ENCODE measurements at regions not wholly inside any gene's neighbourhood (a gene's known extent, or its start where the extent isn't known, plus 50 kb on each side); places are given as distances from the start of the nearest gene placed in this dataset.

DNA sequence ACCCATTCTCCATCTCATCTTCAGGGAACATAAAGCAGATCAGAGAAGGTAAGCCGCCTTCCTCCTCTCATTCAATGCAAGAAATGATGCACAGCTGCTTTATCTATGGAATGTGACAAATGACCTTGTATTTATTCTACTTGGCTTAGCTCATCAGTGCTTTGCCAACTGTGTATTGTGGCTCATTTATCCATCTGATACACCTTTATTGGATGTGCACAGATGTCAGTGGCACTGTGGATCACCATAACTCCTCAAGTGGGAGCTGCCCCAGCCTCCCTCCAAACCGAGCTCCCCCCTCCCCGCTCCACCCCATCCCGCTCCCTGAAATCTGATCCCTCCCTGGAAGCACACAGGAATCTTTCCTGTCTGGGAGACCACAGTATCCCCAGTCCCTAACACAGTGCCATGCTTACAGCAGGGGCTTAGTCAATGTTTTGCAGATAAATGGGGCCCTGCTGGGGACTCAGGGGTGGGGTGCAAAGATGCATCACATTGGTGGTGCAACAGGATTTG is 156.0 kb upstream of the RAB4A start:
- Histone ChIP-seq H3K9me3 (ENCODE audit: control insufficient read depth, low read length) (peaks cover 5% of the 10 kb centered on the region), H3K4me3 (ENCODE audit: low read length) (no peak overlapping the region), H3K27me3 (replicated peaks; ENCODE audit: control insufficient read depth, insufficient read depth, low read length) (peaks cover 4% of the 10 kb centered on the region), H3K9ac (ENCODE audit: low read length) (no peak overlapping the region), H3K4me1 (ENCODE audit: control insufficient read depth, insufficient read depth, low read length) (peaks cover 13% of the 10 kb centered on the region), H3K36me3 (ENCODE audit: control insufficient read depth, insufficient read depth, low read length, severe bottlenecking) (no peaks in the 10 kb centered on the region)
- no peak for DNase-seq (ENCODE audit: low read depth)

DNA sequence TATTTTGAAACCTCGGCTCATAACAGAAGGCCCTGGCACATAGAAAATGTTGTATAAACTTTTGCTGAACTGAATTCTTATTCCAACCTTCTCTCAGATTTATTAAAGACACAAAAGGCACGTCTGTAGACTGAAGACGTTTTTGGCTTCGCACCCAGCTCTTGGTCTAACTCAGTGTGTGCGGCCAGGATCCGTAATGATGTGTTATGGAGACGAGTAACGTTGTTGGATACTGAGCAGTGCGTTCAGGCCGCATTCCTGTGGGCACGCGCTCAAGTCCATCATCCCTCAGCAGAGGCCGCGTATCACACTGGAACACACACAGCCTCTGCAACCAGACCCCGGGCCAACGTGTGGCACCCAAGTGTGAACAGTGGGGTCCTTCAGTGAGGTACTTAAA is 154.8 kb upstream of the RAB4A start:
- H3K4me3 ChIP-seq (ENCODE audit: low read length) = no peak overlapping the region
- no peak for DNase-seq (ENCODE audit: low read depth)
- no peaks in the 10 kb centered on the region for H3K36me3 ChIP-seq (ENCODE audit: control insufficient read depth, insufficient read depth, low read length, severe bottlenecking)

DNA sequence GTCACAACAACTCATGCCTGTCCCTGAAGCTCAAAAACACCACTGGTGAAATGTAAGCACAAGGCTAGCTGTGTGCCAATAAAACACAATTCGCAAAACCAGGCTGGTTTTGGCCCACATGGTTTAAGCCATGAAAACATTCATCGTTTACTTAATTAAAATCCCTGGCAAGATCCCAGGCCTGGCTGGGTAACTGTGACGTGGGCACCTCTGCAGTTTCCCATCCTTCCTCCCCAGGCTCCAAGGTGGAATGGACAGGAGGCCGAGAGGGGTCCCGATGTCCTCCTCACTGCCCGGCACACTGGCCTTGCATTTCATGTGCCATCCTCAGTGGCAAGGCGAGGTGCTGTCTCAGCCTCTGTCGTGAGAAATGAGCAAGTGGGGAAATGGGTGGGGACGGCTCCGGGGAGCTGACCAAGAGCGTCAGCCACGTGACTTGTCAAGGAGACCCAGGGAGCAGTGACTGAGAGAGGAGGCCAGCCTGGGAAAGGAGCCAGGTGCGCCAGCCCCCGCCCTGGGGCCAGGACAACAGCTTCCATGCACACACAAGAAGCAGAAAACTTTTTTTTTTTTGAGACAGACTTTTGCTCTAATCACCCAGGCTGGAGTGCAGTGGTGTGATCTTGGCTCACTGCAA is 153.1 kb upstream of the RAB4A start:
- no peak for DNase-seq (ENCODE audit: low read depth)
- H3K4me1 ChIP-seq (ENCODE audit: control insufficient read depth, insufficient read depth, low read length) = peaks cover 9% of the 10 kb centered on the region
- no peak overlapping the region for H3K9ac ChIP-seq (ENCODE audit: low read length)
- H3K4me3 ChIP-seq (ENCODE audit: low read length) = no peak overlapping the region
- H3K36me3 ChIP-seq (ENCODE audit: control insufficient read depth, insufficient read depth, low read length, severe bottlenecking) = no peaks in the 10 kb centered on the region
- peaks cover 5% of the 10 kb centered on the region for H3K9me3 ChIP-seq (ENCODE audit: control insufficient read depth, low read length)
- H3K27me3 ChIP-seq (replicated peaks; ENCODE audit: control insufficient read depth, insufficient read depth, low read length) = peaks cover 17% of the 10 kb centered on the region

More for the DNA sequence above, 154.8 kb upstream of the RAB4A start:
- Histone ChIP-seq H3K4me1 (ENCODE audit: control insufficient read depth, insufficient read depth, low read length) (peaks cover 13% of the 10 kb centered on the region), H3K9ac (ENCODE audit: low read length) (no peak overlapping the region), H3K9me3 (ENCODE audit: control insufficient read depth, low read length) (peaks cover 5% of the 10 kb centered on the region), H3K27me3 (replicated peaks; ENCODE audit: control insufficient read depth, insufficient read depth, low read length) (peaks cover 4% of the 10 kb centered on the region)

DNA sequence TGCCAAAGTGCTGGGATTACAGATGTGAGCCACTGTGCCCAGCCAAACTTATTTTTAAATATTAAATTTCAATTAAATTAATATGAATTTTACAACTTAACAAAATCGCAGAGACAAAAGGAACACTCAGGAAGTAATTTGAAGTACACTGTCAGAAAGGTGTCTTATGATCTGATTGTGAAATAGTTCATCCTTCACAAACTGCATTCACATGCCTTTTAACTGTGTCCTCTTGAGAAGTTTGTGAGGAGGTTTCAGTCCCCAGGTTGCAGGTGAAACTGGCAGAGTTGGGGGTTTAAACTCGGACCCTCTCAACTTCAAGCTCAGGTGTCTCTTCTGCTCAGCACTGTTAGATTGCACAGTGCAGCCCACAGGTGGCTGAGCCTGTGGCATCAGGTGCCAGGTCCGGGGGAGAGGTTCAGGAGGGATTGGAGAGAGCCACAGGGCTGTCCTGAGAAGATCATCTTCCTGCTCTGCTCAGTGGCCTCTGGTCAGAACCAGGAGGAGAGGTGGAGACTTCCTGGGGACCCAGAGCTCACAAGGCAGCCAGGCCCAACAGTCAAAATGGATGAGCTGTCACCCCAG is 152.3 kb upstream of the RAB4A start:
- Histone ChIP-seq H3K9me3 (ENCODE audit: control insufficient read depth, low read length) (peaks cover 5% of the 10 kb centered on the region), H3K27me3 (replicated peaks; ENCODE audit: control insufficient read depth, insufficient read depth, low read length) (peaks cover 22% of the 10 kb centered on the region), H3K9ac (ENCODE audit: low read length) (no peak overlapping the region), H3K4me3 (ENCODE audit: low read length) (no peak overlapping the region), H3K4me1 (ENCODE audit: control insufficient read depth, insufficient read depth, low read length) (peaks cover 9% of the 10 kb centered on the region), H3K36me3 (ENCODE audit: control insufficient read depth, insufficient read depth, low read length, severe bottlenecking) (no peaks in the 10 kb centered on the region)
- no peak for DNase-seq (ENCODE audit: low read depth)

DNA sequence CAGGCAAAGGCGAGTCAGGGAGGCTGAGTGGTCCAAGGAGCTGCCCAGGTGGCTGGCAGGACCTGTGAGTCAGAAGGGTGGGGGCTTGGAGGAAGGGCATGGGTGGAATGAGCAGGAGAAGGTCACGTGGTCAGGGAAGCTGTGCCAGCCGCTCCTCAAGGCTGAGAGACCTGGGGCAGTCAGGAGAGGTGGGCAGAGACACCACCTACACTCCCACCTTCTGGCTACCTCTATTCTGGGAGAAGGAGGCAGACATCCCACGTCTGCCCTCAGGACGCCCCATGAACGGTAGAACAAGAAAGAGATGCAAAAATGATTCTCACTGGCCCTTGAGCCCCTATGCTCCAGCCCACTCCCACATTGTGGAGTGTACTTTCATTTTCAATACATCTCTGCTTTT is 151.8 kb upstream of the RAB4A start:
- peaks cover 9% of the 10 kb centered on the region for H3K4me1 ChIP-seq (ENCODE audit: control insufficient read depth, insufficient read depth, low read length)
- no peak for DNase-seq (ENCODE audit: low read depth)
- peaks cover 5% of the 10 kb centered on the region for H3K9me3 ChIP-seq (ENCODE audit: control insufficient read depth, low read length)

DNA sequence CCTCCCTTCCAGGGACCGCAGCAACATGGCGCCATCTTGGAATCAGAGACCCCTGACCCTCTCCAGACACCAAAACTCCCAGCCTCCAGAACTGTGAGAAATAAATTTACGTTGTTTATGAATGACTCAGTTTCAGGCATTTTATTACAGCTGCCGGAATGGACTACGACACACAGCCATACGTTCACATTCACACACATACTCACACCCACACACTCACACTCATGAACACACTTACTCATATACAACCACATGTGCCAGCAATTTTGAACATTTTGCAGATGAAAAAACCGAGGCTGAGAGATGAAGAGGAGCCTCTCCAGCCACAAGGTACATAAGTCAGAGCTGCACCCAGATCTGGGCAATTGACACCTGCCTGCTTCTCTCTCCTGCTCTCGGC is 151.0 kb upstream of the RAB4A start:
- Histone ChIP-seq H3K36me3 (ENCODE audit: control insufficient read depth, insufficient read depth, low read length, severe bottlenecking) (no peaks in the 10 kb centered on the region), H3K9me3 (ENCODE audit: control insufficient read depth, low read length) (peaks cover 5% of the 10 kb centered on the region), H3K4me3 (ENCODE audit: low read length) (no peak overlapping the region), H3K27me3 (replicated peaks; ENCODE audit: control insufficient read depth, insufficient read depth, low read length) (peaks cover 30% of the 10 kb centered on the region), H3K4me1 (ENCODE audit: control insufficient read depth, insufficient read depth, low read length) (peaks cover 9% of the 10 kb centered on the region), H3K9ac (ENCODE audit: low read length) (no peak overlapping the region)
- no peak for DNase-seq (ENCODE audit: low read depth)

More for the DNA sequence above, 151.8 kb upstream of the RAB4A start:
- H3K9ac ChIP-seq (ENCODE audit: low read length) = no peak overlapping the region
- H3K36me3 ChIP-seq (ENCODE audit: control insufficient read depth, insufficient read depth, low read length, severe bottlenecking) = no peaks in the 10 kb centered on the region
- peaks cover 24% of the 10 kb centered on the region for H3K27me3 ChIP-seq (replicated peaks; ENCODE audit: control insufficient read depth, insufficient read depth, low read length)
- H3K4me3 ChIP-seq (ENCODE audit: low read length) = no peak overlapping the region

DNA sequence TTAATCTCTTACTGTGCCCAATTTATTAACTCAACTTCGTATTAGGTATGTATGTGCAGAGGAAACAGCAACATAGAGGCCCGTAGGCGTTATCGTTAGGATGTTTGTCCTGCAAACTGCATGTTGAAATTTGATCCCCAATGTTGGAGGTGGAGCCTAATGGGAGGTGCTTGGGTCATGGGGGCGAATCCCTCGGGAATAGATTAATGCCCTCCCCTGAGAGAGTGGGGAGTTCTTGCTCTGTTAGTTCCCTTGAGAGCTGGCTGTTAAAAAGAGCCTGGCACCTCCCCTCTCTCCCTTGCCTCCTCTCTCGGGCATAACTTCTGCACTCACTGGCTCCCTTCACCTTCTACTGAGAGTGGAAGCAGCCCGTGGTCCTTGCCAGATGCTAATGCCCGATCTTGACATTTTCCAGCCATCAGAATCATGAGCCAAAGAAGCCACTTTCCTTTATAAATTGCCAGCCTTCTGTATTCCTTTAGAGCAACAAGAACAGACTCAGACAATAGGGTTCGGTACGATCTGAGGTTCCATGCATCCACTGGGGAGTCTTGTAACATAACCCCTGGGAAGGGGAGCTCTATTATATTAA is 149.0 kb upstream of the RAB4A start:
- no peak overlapping the region for H3K9ac ChIP-seq (ENCODE audit: low read length)
- H3K4me1 ChIP-seq (ENCODE audit: control insufficient read depth, insufficient read depth, low read length) = peaks cover 9% of the 10 kb centered on the region
- peaks cover 5% of the 10 kb centered on the region for H3K9me3 ChIP-seq (ENCODE audit: control insufficient read depth, low read length)
- H3K4me3 ChIP-seq (ENCODE audit: low read length) = no peak overlapping the region
- H3K36me3 ChIP-seq (ENCODE audit: control insufficient read depth, insufficient read depth, low read length, severe bottlenecking) = no peaks in the 10 kb centered on the region
- DNase-seq (ENCODE audit: low read depth) = no peak
- H3K27me3 ChIP-seq (replicated peaks; ENCODE audit: control insufficient read depth, insufficient read depth, low read length) = peaks cover 31% of the 10 kb centered on the region

DNA sequence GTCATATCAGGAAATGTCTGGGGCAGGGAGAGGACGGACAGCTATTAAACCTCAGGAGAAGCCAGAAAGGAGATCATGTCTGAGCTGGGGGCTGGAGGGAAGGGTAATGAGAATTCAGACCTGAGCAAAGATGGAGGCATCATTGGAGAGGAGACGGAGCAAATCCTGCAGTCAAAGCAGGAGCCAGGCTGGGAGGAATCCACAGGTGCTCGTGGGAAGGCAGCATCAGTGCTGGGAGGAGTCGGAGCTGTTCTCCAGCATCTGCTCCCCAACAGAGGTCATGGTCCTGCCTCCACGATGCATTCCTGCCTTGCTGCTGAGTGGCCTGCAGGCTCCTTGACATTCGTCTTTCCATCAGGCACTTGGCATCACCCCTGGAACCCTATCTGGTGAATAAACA is 148.3 kb upstream of the RAB4A start:
- no peaks in the 10 kb centered on the region for H3K36me3 ChIP-seq (ENCODE audit: control insufficient read depth, insufficient read depth, low read length, severe bottlenecking)
- DNase-seq (ENCODE audit: low read depth) = no peak
- H3K4me1 ChIP-seq (ENCODE audit: control insufficient read depth, insufficient read depth, low read length) = peaks cover 4% of the 10 kb centered on the region
- H3K27me3 ChIP-seq (replicated peaks; ENCODE audit: control insufficient read depth, insufficient read depth, low read length) = peaks cover 31% of the 10 kb centered on the region
- H3K4me3 ChIP-seq (ENCODE audit: low read length) = no peak overlapping the region
- H3K9ac ChIP-seq (ENCODE audit: low read length) = no peak overlapping the region
- peaks cover 5% of the 10 kb centered on the region for H3K9me3 ChIP-seq (ENCODE audit: control insufficient read depth, low read length)

DNA sequence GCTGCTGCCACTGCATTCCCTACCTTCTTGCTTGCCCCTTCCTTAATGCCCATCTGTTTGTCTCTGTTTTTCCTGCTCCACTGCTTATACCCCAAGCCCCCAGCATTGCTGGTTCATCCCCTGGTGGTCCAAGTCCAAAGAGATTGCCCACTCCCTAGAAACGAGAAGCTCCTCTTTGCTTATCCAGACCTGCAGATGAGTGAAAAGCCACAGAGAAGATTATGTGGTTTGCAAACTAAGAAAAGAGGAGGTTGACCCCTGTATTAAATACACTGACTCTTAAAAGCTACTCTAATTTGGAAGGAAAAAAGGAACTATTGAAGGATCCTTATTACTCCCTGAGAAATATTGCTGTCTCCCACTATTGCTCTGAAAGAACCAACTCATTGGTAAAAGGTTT is 146.8 kb upstream of the RAB4A start:
- no peaks in the 10 kb centered on the region for H3K4me1 ChIP-seq (ENCODE audit: control insufficient read depth, insufficient read depth, low read length)
- no peaks in the 10 kb centered on the region for H3K36me3 ChIP-seq (ENCODE audit: control insufficient read depth, insufficient read depth, low read length, severe bottlenecking)
- no peak for DNase-seq (ENCODE audit: low read depth)
- H3K9me3 ChIP-seq (ENCODE audit: control insufficient read depth, low read length) = peaks cover 4% of the 10 kb centered on the region
- no peak overlapping the region for H3K9ac ChIP-seq (ENCODE audit: low read length)
- H3K27me3 ChIP-seq (replicated peaks; ENCODE audit: control insufficient read depth, insufficient read depth, low read length) = peaks cover 31% of the 10 kb centered on the region
- H3K4me3 ChIP-seq (ENCODE audit: low read length) = no peak overlapping the region

DNA sequence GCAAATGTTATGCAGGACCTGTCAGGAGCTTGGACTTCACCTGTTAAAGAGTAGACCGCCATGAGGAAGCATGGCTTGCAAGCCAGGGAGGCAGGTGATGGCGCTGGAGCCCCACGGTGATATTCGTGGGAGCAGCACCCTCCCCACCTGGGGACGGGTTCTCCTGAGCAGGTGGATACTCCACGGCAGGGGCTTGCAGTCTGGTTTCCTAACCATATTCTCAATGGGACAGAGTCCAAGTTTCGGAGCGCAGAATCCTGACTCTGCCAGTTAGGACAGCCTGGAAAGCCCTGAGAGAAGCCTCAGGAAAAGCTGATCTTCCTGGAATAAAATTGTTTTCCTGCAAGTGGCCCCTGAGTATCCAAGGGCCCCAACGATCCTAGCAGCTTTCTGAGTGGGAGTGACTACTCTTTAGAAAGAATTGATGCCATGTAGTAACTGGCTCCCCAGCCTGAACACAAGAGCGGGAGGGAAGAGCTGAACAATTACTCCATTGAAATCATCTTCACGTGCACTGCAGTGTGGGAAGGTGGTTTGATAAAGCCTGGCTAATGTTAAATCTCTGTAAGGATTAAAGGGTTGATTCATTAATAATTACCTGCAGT is 146.3 kb upstream of the RAB4A start:
- Histone ChIP-seq H3K27me3 (replicated peaks; ENCODE audit: control insufficient read depth, insufficient read depth, low read length) (peaks cover 35% of the 10 kb centered on the region), H3K4me3 (ENCODE audit: low read length) (no peak overlapping the region), H3K36me3 (ENCODE audit: control insufficient read depth, insufficient read depth, low read length, severe bottlenecking) (no peaks in the 10 kb centered on the region), H3K4me1 (ENCODE audit: control insufficient read depth, insufficient read depth, low read length) (no peaks in the 10 kb centered on the region), H3K9ac (ENCODE audit: low read length) (no peak overlapping the region), H3K9me3 (ENCODE audit: control insufficient read depth, low read length) (no peaks in the 10 kb centered on the region)
- no peak for DNase-seq (ENCODE audit: low read depth)

DNA sequence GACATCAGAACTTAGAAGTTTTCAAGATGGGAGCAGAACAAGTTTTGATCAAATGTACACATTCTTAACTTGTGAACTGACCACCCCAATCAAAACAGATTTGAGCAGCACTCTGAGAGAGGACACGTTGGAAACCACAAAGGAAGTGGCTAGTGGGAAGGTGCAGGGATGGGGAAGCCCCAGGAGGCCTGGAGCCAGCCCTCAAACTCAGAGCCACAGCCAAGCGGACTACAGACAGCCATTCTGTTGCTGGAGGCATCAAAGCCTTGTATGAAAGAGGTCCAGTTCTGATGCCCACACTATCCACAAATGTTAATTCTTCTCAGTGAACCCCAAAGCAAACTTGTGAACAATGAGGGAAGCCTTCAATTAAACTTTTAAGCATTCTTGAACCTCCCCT is 143.6 kb upstream of the RAB4A start:
- peak; percentile 4 for DNase-seq (ENCODE audit: low read depth)
- H3K27me3 ChIP-seq (replicated peaks; ENCODE audit: control insufficient read depth, insufficient read depth, low read length) = peaks cover 53% of the 10 kb centered on the region

More for the DNA sequence above, 143.6 kb upstream of the RAB4A start:
- Histone ChIP-seq H3K9me3 (ENCODE audit: control insufficient read depth, low read length) (no peaks in the 10 kb centered on the region), H3K9ac (ENCODE audit: low read length) (no peak overlapping the region), H3K4me1 (ENCODE audit: control insufficient read depth, insufficient read depth, low read length) (peaks cover 5% of the 10 kb centered on the region), H3K36me3 (ENCODE audit: control insufficient read depth, insufficient read depth, low read length, severe bottlenecking) (no peaks in the 10 kb centered on the region), H3K4me3 (ENCODE audit: low read length) (no peak overlapping the region)
